T-helper 2 cell treated with Interferon-gamma antibody and Interleukin-4, amounts not matched to agents 100 ng/mL and 5 ng/mL, for 36 hours (primary cell): ENCODE measurements at regions not wholly inside any gene's neighbourhood (a gene's known extent, or its start where the extent isn't known, plus 50 kb on each side); places are given as distances from the start of the nearest gene placed in this dataset.

Experiments used
- intact Hi-C: fragments of 100-400 bp; cut with micrococcal nuclease; formaldehyde crosslinking; loops from one replicate; pipeline ENCODE4 v1.15.1; 2023

- intact Hi-C loops = no loop called here
These were observed 803.6 kb upstream of the GYPC start for GRCh38 chr2:125852364-125852763.

GRCh38 chr2:125853626-125854025 lies 802.3 kb upstream of the GYPC start:
- intact Hi-C loops = no loop called here

GRCh38 chr2:125855204-125855603 lies 800.8 kb upstream of the GYPC start:
- intact Hi-C loops = no loop called here

GRCh38 chr2:125857971-125858794 lies 797.8 kb upstream of the GYPC start:
- intact Hi-C loops = no loop called here

- intact Hi-C loops = no loop called here
These were observed 794.5 kb upstream of the GYPC start for GRCh38 chr2:125861461-125861860.

GRCh38 chr2:125867908-125868307 lies 788.0 kb upstream of the GYPC start:
- intact Hi-C loops = no loop called here

- intact Hi-C loops = no loop called here
These were observed 785.7 kb upstream of the GYPC start for GRCh38 chr2:125870264-125870663.

GRCh38 chr2:125870746-125871145 lies 785.2 kb upstream of the GYPC start:
- intact Hi-C loops = no loop called here

GRCh38 chr2:125874564-125874963 lies 781.4 kb upstream of the GYPC start:
- intact Hi-C loops = no loop called here

GRCh38 chr2:125885340-125885739 lies 770.6 kb upstream of the GYPC start:
- intact Hi-C loops = no loop called here

- intact Hi-C loops = no loop called here
These were observed 769.8 kb upstream of the GYPC start for GRCh38 chr2:125886153-125886552.

- intact Hi-C loops = no loop called here
These were observed 754.7 kb upstream of the GYPC start for GRCh38 chr2:125901278-125901677.

GRCh38 chr2:125925891-125926546 lies 729.9 kb upstream of the GYPC start:
- intact Hi-C loops = no loop called here

GRCh38 chr2:125935559-125935958 lies 720.4 kb upstream of the GYPC start:
- intact Hi-C loops = no loop called here

GRCh38 chr2:125942585-125943424 lies 713.2 kb upstream of the GYPC start:
- intact Hi-C loops = no loop called here

- intact Hi-C loops = no loop called here
These were observed 696.9 kb upstream of the GYPC start for GRCh38 chr2:125959047-125959446.

GRCh38 chr2:125961739-125962138 lies 694.2 kb upstream of the GYPC start:
- intact Hi-C loops = no loop called here

- intact Hi-C loops = no loop called here
These were observed 676.1 kb upstream of the GYPC start for GRCh38 chr2:125979886-125980285.

GRCh38 chr2:125983364-125983763 lies 672.6 kb upstream of the GYPC start:
- intact Hi-C loops = no loop called here

GRCh38 chr2:126029316-126029715 lies 626.6 kb upstream of the GYPC start:
- intact Hi-C loops = no loop called here

GRCh38 chr2:126038861-126039260 lies 617.1 kb upstream of the GYPC start:
- intact Hi-C loops = no loop called here
